ENCODE measurements at regions not wholly inside any gene's neighbourhood (a gene's known extent, or its start where the extent isn't known, plus 50 kb on each side); places are given as distances from the start of the nearest gene placed in this dataset.

- H2BK5ac ChIP-seq (ENCODE audit: low read depth, low read length, poor library complexity) = no peak overlapping the region
- no peak overlapping the region for H2BK120ac ChIP-seq (ENCODE audit: insufficient read depth, low read length, poor library complexity)
- no peak for DNase-seq
- H4K91ac ChIP-seq (ENCODE audit: low read depth, low read length) = no peak overlapping the region
- H3K9ac ChIP-seq (ENCODE audit: low read length) = no peak overlapping the region
- H3K4me3 ChIP-seq (ENCODE audit: low read depth, low read length) = no peak overlapping the region
- H3K9me3 ChIP-seq (ENCODE audit: insufficient read depth, low read depth, low read length) = peaks cover 15% of the 10 kb centered on the region
- H3K4me1 ChIP-seq (ENCODE audit: control insufficient read depth in 1 of 2, insufficient read depth in 2 of 2, low read length in 2 of 2) = no peaks in the 10 kb centered on the region
- no peaks in the 10 kb centered on the region for H3K36me3 ChIP-seq (ENCODE audit: control insufficient read depth in 1 of 2, insufficient read depth in 2 of 2, low read length in 2 of 2)
- H2AK5ac ChIP-seq (ENCODE audit: low read length) = no peak overlapping the region
- no peak overlapping the region for H3K4me2 ChIP-seq (ENCODE audit: low read length)
- H3K23ac ChIP-seq (ENCODE audit: low read length) = no peak overlapping the region
- no peak overlapping the region for H4K8ac ChIP-seq (ENCODE audit: low read depth, low read length)
- no peaks in the 10 kb centered on the region for H3K27me3 ChIP-seq (ENCODE audit: insufficient read depth, low read length)
- H3K27ac ChIP-seq (ENCODE audit: low read depth, low read length) = no peak overlapping the region
- H2BK12ac ChIP-seq (ENCODE audit: low read length) = no peak overlapping the region
- no peak overlapping the region for H4K12ac ChIP-seq (ENCODE audit: low read depth, low read length)
- no peak overlapping the region for H3K4ac ChIP-seq (ENCODE audit: low read depth, low read length)
- H3K79me1 ChIP-seq (ENCODE audit: low read length) = no peaks in the 10 kb centered on the region
- no peak overlapping the region for H2AFZ ChIP-seq (ENCODE audit: insufficient read depth, low read length, poor library complexity)
- no peak overlapping the region for H3K18ac ChIP-seq (ENCODE audit: low read length)
- WGBS (ENCODE audit: extremely low coverage, insufficient coverage, insufficient read length) = no CpG with 5 or more reads among the region's 3 CpGs
- no peaks in the 10 kb centered on the region for H3K79me2 ChIP-seq (ENCODE audit: control insufficient read depth, insufficient read depth, low read length, poor library complexity)
- H3K14ac ChIP-seq (ENCODE audit: low read length) = no peak overlapping the region
These were observed 745.7 kb downstream of the FAM181B start for GRCh38 chr11:81987829-81988472.

GRCh38 chr11:81986556-81987161 is 747.0 kb downstream of the FAM181B start:
- DNase-seq = no peak
- no peak overlapping the region for H3K9ac ChIP-seq (ENCODE audit: low read length)
- no peaks in the 10 kb centered on the region for H3K79me1 ChIP-seq (ENCODE audit: low read length)
- no peak overlapping the region for H3K18ac ChIP-seq (ENCODE audit: low read length)
- H4K91ac ChIP-seq (ENCODE audit: low read depth, low read length) = no peak overlapping the region
- no peak overlapping the region for H4K8ac ChIP-seq (ENCODE audit: low read depth, low read length)
- no peak overlapping the region for H3K4ac ChIP-seq (ENCODE audit: low read depth, low read length)
- no peak overlapping the region for H2AK5ac ChIP-seq (ENCODE audit: low read length)
- no peak overlapping the region for H3K14ac ChIP-seq (ENCODE audit: low read length)
- no peak overlapping the region for H2BK120ac ChIP-seq (ENCODE audit: insufficient read depth, low read length, poor library complexity)
- H2BK12ac ChIP-seq (ENCODE audit: low read length) = no peak overlapping the region
- H3K4me1 ChIP-seq (ENCODE audit: control insufficient read depth in 1 of 2, insufficient read depth in 2 of 2, low read length in 2 of 2) = no peaks in the 10 kb centered on the region
- H3K4me3 ChIP-seq (ENCODE audit: low read depth, low read length) = no peak overlapping the region
- peaks cover 15% of the 10 kb centered on the region for H3K9me3 ChIP-seq (ENCODE audit: insufficient read depth, low read depth, low read length)
- no peaks in the 10 kb centered on the region for H3K79me2 ChIP-seq (ENCODE audit: control insufficient read depth, insufficient read depth, low read length, poor library complexity)
- H3K27me3 ChIP-seq (ENCODE audit: insufficient read depth, low read length) = no peaks in the 10 kb centered on the region
- no peak overlapping the region for H3K23ac ChIP-seq (ENCODE audit: low read length)
- WGBS (ENCODE audit: extremely low coverage, insufficient coverage, insufficient read length) = no CpG with 5 or more reads among the region's 31 CpGs
- no peak overlapping the region for H2AFZ ChIP-seq (ENCODE audit: insufficient read depth, low read length, poor library complexity)
- H3K36me3 ChIP-seq (ENCODE audit: control insufficient read depth in 1 of 2, insufficient read depth in 2 of 2, low read length in 2 of 2) = no peaks in the 10 kb centered on the region
- H3K27ac ChIP-seq (ENCODE audit: low read depth, low read length) = no peak overlapping the region
- no peak overlapping the region for H2BK5ac ChIP-seq (ENCODE audit: low read depth, low read length, poor library complexity)
- no peak overlapping the region for H4K12ac ChIP-seq (ENCODE audit: low read depth, low read length)
- H3K4me2 ChIP-seq (ENCODE audit: low read length) = no peak overlapping the region

- Histone ChIP-seq H3K79me1 (ENCODE audit: low read length) (no peaks in the 10 kb centered on the region), H4K91ac (ENCODE audit: low read depth, low read length) (no peak overlapping the region)
These were observed 754.2 kb downstream of the FAM181B start for GRCh38 chr11:81979448-81979847.

GRCh38 chr11:81975261-81975900 is 758.3 kb downstream of the FAM181B start:
- no peak overlapping the region for H4K12ac ChIP-seq (ENCODE audit: low read depth, low read length)
- no peak overlapping the region for H2BK120ac ChIP-seq (ENCODE audit: insufficient read depth, low read length, poor library complexity)

More at GRCh38 chr11:81979448-81979847, 754.2 kb downstream of the FAM181B start:
- Histone ChIP-seq H2AK5ac (ENCODE audit: low read length) (no peak overlapping the region), H3K18ac (ENCODE audit: low read length) (no peak overlapping the region), H3K4me3 (ENCODE audit: low read depth, low read length) (no peak overlapping the region), H4K8ac (ENCODE audit: low read depth, low read length) (no peak overlapping the region), H2BK12ac (ENCODE audit: low read length) (no peak overlapping the region), H3K4me2 (ENCODE audit: low read length) (no peak overlapping the region), H3K14ac (ENCODE audit: low read length) (no peak overlapping the region), H4K12ac (ENCODE audit: low read depth, low read length) (no peak overlapping the region), H3K79me2 (ENCODE audit: control insufficient read depth, insufficient read depth, low read length, poor library complexity) (no peaks in the 10 kb centered on the region), H3K27ac (ENCODE audit: low read depth, low read length) (no peak overlapping the region), H2BK5ac (ENCODE audit: low read depth, low read length, poor library complexity) (no peak overlapping the region), H2BK120ac (ENCODE audit: insufficient read depth, low read length, poor library complexity) (no peak overlapping the region), H3K9me3 (ENCODE audit: insufficient read depth, low read depth, low read length) (no peaks in the 10 kb centered on the region), H2AFZ (ENCODE audit: insufficient read depth, low read length, poor library complexity) (no peak overlapping the region), H3K36me3 (ENCODE audit: control insufficient read depth in 1 of 2, insufficient read depth in 2 of 2, low read length in 2 of 2) (no peaks in the 10 kb centered on the region), H3K9ac (ENCODE audit: low read length) (no peak overlapping the region), H3K23ac (ENCODE audit: low read length) (no peak overlapping the region), H3K4ac (ENCODE audit: low read depth, low read length) (no peak overlapping the region), H3K27me3 (ENCODE audit: insufficient read depth, low read length) (no peaks in the 10 kb centered on the region), H3K4me1 (ENCODE audit: control insufficient read depth in 1 of 2, insufficient read depth in 2 of 2, low read length in 2 of 2) (no peaks in the 10 kb centered on the region)
- no peak for DNase-seq
- WGBS (ENCODE audit: extremely low coverage, insufficient coverage, insufficient read length) = no CpG with 5 or more reads among the region's 1 CpG

More at GRCh38 chr11:81975261-81975900, 758.3 kb downstream of the FAM181B start:
- Histone ChIP-seq H3K4ac (ENCODE audit: low read depth, low read length) (no peak overlapping the region), H2AK5ac (ENCODE audit: low read length) (no peak overlapping the region), H3K9ac (ENCODE audit: low read length) (no peak overlapping the region), H4K91ac (ENCODE audit: low read depth, low read length) (no peak overlapping the region), H3K18ac (ENCODE audit: low read length) (no peak overlapping the region), H3K4me3 (ENCODE audit: low read depth, low read length) (no peak overlapping the region), H2AFZ (ENCODE audit: insufficient read depth, low read length, poor library complexity) (no peak overlapping the region), H3K36me3 (ENCODE audit: control insufficient read depth in 1 of 2, insufficient read depth in 2 of 2, low read length in 2 of 2) (no peaks in the 10 kb centered on the region), H2BK5ac (ENCODE audit: low read depth, low read length, poor library complexity) (no peak overlapping the region), H3K23ac (ENCODE audit: low read length) (no peak overlapping the region), H3K14ac (ENCODE audit: low read length) (no peak overlapping the region), H3K27ac (ENCODE audit: low read depth, low read length) (no peak overlapping the region), H3K9me3 (ENCODE audit: insufficient read depth, low read depth, low read length) (no peaks in the 10 kb centered on the region), H3K4me1 (ENCODE audit: control insufficient read depth in 1 of 2, insufficient read depth in 2 of 2, low read length in 2 of 2) (no peaks in the 10 kb centered on the region), H3K79me1 (ENCODE audit: low read length) (no peaks in the 10 kb centered on the region), H2BK12ac (ENCODE audit: low read length) (no peak overlapping the region), H3K27me3 (ENCODE audit: insufficient read depth, low read length) (no peaks in the 10 kb centered on the region), H4K8ac (ENCODE audit: low read depth, low read length) (no peak overlapping the region), H3K4me2 (ENCODE audit: low read length) (no peak overlapping the region), H3K79me2 (ENCODE audit: control insufficient read depth, insufficient read depth, low read length, poor library complexity) (no peaks in the 10 kb centered on the region)
- WGBS (ENCODE audit: extremely low coverage, insufficient coverage, insufficient read length) = no CpG with 5 or more reads among the region's 2 CpGs
- DNase-seq = no peak

Data from trophoblast cell (in vitro differentiated cells and primary cell).